ENCODE measurements at regions not wholly inside any gene's neighbourhood (a gene's known extent, or its start where the extent isn't known, plus 50 kb on each side); places are given as distances from the start of the nearest gene placed in this dataset.
A peak's percentile ranks its signal among the peaks of the same experiment; 100 is the strongest.

DNA sequence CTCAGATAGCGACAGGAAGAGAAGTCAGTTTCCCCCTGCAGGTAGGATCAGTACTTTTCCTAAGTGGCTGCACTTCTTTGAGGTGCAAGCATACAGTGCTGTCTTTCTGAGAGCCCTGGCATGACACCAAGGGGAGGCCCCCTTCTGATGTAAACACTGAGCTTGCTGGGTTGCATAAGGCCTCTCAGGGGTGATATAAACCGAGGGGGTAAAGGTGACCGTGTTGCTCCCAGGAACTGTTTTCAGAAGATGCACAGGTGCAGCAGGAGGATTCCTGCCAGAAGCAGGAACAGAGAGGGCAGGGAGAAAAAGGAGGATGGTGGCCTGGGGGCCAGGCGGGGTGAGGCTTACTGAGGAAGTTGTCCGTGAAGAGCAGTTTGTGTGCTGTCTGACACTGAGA lies 74.0 kb upstream of the ZNF30 start:
- ATAC-seq (no peak), DNase-seq (no peak), FAIRE-seq (no peak)
- Histone ChIP-seq H3K36me3 (no peaks in the 10 kb centered on the region), H3K27ac (no peak overlapping the region), H3K27me3 (no peaks in the 10 kb centered on the region), H3K4me1 (no peaks in the 10 kb centered on the region), H3K9me3 (no peaks in the 10 kb centered on the region), H3K4me3 (no peak overlapping the region)
- TF ChIP-seq, protein P1, sequence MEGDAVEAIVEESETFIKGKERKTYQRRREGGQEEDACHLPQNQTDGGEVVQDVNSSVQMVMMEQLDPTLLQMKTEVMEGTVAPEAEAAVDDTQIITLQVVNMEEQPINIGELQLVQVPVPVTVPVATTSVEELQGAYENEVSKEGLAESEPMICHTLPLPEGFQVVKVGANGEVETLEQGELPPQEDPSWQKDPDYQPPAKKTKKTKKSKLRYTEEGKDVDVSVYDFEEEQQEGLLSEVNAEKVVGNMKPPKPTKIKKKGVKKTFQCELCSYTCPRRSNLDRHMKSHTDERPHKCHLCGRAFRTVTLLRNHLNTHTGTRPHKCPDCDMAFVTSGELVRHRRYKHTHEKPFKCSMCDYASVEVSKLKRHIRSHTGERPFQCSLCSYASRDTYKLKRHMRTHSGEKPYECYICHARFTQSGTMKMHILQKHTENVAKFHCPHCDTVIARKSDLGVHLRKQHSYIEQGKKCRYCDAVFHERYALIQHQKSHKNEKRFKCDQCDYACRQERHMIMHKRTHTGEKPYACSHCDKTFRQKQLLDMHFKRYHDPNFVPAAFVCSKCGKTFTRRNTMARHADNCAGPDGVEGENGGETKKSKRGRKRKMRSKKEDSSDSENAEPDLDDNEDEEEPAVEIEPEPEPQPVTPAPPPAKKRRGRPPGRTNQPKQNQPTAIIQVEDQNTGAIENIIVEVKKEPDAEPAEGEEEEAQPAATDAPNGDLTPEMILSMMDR (IDR thresholded peaks at IDR 0.05), result no peak
- intact Hi-C loops (cut with DNase I), result no loop called here
- WGBS, 2 donors, result 58 to 60% methylated on average over 5 of the region's 5 CpGs

DNA sequence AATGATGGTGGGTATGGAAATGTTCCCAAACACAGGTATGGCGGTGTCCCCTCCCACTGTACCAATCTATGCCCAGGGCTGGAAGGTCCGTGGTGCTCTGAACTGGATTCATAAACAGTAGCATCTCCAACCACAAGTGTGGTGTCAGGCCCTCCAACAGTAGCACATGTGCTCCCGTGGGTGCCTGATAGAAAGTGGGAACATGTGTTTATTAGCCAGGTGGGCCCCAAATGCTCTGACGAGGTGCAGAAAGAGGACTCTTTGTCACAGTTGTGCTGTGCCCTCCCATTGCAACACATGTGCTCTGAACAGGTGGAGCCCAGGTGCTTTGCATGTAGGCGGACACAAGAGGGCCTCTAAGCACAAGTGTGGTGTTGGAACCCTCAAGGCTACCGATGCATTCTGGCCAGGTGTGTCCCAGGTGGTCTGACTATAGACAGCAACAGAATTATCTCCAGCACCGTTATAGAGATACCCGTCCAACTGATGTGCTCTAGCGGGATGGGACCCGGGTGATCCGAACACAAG lies 75.4 kb upstream of the ZNF30 start:
- DNase-seq (no peak), FAIRE-seq (no peak), ATAC-seq (peak in 1 of 4 donors; percentile 66)
- Histone ChIP-seq H3K9me3 (no peaks in the 10 kb centered on the region), H3K27me3 (no peaks in the 10 kb centered on the region), H3K4me1 (no peaks in the 10 kb centered on the region), H3K36me3 (no peaks in the 10 kb centered on the region), H3K4me3 (no peak overlapping the region), H3K27ac (no peak overlapping the region)
- intact Hi-C loops (cut with DNase I), result no loop called here
- whole genome bisulfite sequencing, 2 donors, result 57 to 65% methylated on average over 11 of the region's 11 CpGs
- TF ChIP-seq, protein P1 (IDR thresholded peaks at IDR 0.05), result no peak

DNA sequence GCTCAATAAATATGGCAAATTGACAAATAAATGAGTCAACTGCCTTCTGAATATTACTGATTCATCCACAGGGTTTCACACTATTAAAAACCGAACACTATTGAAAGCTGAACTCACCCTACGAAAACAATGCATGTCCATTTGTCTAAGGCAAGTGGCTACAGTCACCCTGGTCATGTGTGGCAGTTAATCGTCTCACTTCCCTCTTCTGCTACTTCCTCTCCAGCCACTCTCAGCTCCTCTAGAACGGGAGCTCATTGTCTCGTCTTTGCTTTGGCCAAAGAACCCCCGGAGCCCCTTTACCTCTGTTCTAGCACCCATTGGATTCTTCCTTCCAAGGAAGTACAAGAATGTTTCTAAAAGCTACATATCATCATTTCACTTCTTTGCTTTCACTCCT lies 74.4 kb upstream of the ZNF599 start:
- no peak overlapping the region for H3K4me3 ChIP-seq
- DNase-seq, result no peak
- TF ChIP-seq, protein P1 (IDR thresholded peaks at IDR 0.05), result no peak
- no peaks in the 10 kb centered on the region for H3K36me3 ChIP-seq
- ATAC-seq, result no peak
- 81% methylated on average over 6 of the region's 6 CpGs for WGBS, 2 donors
- H3K27ac ChIP-seq, result no peak overlapping the region
- H3K4me1 ChIP-seq, result no peaks in the 10 kb centered on the region
- H3K9me3 ChIP-seq, result no peaks in the 10 kb centered on the region
- FAIRE-seq, result no peak
- no peaks in the 10 kb centered on the region for H3K27me3 ChIP-seq
- intact Hi-C loops (cut with DNase I), result no loop called here

DNA sequence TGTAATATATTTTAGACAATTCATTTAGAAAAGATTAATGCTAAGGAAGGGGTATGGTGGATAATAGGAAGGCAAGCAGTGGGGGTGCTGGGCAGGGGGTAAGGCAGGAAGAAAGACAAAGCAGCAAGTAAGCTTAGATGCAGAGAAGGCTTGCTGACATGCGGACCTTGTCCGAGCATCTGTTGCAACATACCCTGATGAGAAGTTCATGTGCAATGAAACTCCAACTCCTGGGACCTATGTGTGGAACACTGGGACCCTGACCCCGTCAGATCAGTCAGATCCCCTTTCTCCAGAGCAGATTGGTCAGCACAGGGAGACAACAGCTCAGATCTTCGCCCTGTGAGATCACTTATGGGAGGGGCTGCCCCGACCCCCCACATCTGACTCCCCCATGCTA lies 71.3 kb upstream of the ZNF599 start:
- ATAC-seq (no peak), DNase-seq (no peak), FAIRE-seq (no peak)
- Histone ChIP-seq H3K36me3 (no peaks in the 10 kb centered on the region), H3K27ac (no peak overlapping the region), H3K4me1 (peaks cover 0 to under 1% (median 0%) of the 10 kb centered on the region in 3 donors), H3K9me3 (no peaks in the 10 kb centered on the region), H3K4me3 (no peak overlapping the region), H3K27me3 (no peaks in the 10 kb centered on the region)
- intact Hi-C loops (cut with DNase I), result no loop called here
- TF ChIP-seq, protein P1 (IDR thresholded peaks at IDR 0.05), result no peak
- 71 to 81% methylated on average over 5 of the region's 5 CpGs for WGBS, 2 donors

DNA sequence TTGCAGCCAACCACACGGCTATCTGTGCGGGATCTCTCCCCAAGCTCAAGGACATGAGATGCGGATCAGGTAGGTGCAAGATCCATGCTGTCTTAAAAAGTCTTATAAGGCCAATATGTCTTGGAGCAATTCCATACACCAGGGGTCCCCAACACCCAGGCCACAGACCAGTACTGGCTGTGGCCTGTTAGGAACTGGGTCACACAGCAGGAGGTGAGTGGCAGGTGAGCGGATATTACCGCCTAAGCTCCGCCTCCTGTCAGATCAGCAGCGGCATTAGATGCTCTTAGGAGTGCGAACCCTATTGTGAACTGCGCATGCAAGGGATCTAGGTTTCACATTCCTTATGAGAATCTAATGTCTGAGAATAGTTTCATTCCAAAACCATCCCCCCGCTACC lies 68.8 kb upstream of the ZNF599 start:
- intact Hi-C loops (cut with DNase I), result no loop called here
- TF ChIP-seq, protein P1 (IDR thresholded peaks at IDR 0.05), result no peak
- H3K36me3 ChIP-seq, result no peaks in the 10 kb centered on the region
- ATAC-seq (no peak), DNase-seq (no peak), FAIRE-seq (no peak)
- no peaks in the 10 kb centered on the region for H3K27me3 ChIP-seq
- no peaks in the 10 kb centered on the region for H3K9me3 ChIP-seq
- peaks cover 0 to 7% (median 0%) of the 10 kb centered on the region in 3 donors for H3K4me1 ChIP-seq
- no peak overlapping the region for H3K27ac ChIP-seq
- no peak overlapping the region for H3K4me3 ChIP-seq
- 79 to 82% methylated on average over 10 of the region's 10 CpGs for WGBS, 2 donors

Data from pancreas (tissue), 10 donors.